GM23338 (cell line): ENCODE measurements at regions not wholly inside any gene's neighbourhood (a gene's known extent, or its start where the extent isn't known, plus 50 kb on each side); places are given as distances from the start of the nearest gene placed in this dataset.

Experiments
- ATAC-seq: fragments of 200-7000 bp; cut with Tn5 transposase; 3 replicates; pipeline ENCODE4 v1.9.1; 2020
- DNase-seq: peaks from one replicate; pipeline ENCODE4 v3.0.0-alpha.2; 2015; ENCODE audit warnings: low spot score
- H2AFZ ChIP-seq: fragments of 200-600 bp; sonication (generic); 2 replicates; pipeline ENCODE4 v1.8.0; 2016; ENCODE audit warnings: antibody characterized with exemption, mild to moderate bottlenecking, moderate library complexity
- H3F3A ChIP-seq: fragments of 200-600 bp; sonication (generic); replicated peaks from 2 replicates; pipeline ENCODE4 v1.8.0; 2017; ENCODE audit warnings: antibody characterized with exemption, mixed run types, low read depth
- H3K27ac ChIP-seq: fragments of 200-600 bp; sonication (generic); 2 replicates; pipeline ENCODE4 v1.6.1; 2016; ENCODE audit warnings: low read depth
- H3K27me3 ChIP-seq: fragments of 200-600 bp; sonication (generic); 2 replicates; pipeline ENCODE4 v1.8.0; 2016; ENCODE audit warnings: mild to moderate bottlenecking, mixed run types, moderate library complexity; ENCODE audit not compliant: insufficient read depth
- H3K36me3 ChIP-seq: fragments of 200-600 bp; sonication (generic); 2 replicates; pipeline ENCODE4 v1.8.0; 2016; ENCODE audit warnings: mild to moderate bottlenecking; ENCODE audit not compliant: insufficient read depth
- H3K4me1 ChIP-seq: fragments of 200-600 bp; sonication (generic); 2 replicates; pipeline ENCODE4 v1.8.0; 2016; ENCODE audit warnings: mild to moderate bottlenecking, moderate library complexity; ENCODE audit not compliant: insufficient read depth
- H3K4me2 ChIP-seq: fragments of 200-600 bp; sonication (generic); 2 replicates; pipeline ENCODE4 v1.7.1; 2017; ENCODE audit warnings: mixed run types
- H3K4me3 ChIP-seq: fragments of 200-600 bp; sonication (generic); 2 replicates; pipeline ENCODE4 v1.6.1; 2016; ENCODE audit warnings: mixed run types
- H3K79me2 ChIP-seq: fragments of 200-600 bp; sonication (generic); replicated peaks from 2 replicates; pipeline ENCODE4 v1.8.0; 2017; ENCODE audit warnings: mild to moderate bottlenecking; ENCODE audit not compliant: insufficient read depth
- H3K9me2 ChIP-seq: fragments of 200-600 bp; sonication (generic); 2 replicates; pipeline ENCODE4 v1.8.0; 2017; ENCODE audit not compliant: insufficient read depth
- H4K20me1 ChIP-seq: fragments of 200-600 bp; sonication (generic); replicated peaks from 2 replicates; pipeline ENCODE4 v1.8.0; 2017; ENCODE audit warnings: mild to moderate bottlenecking; ENCODE audit not compliant: insufficient read depth
- H3K27ac Mint-ChIP-seq: 2 replicates; pipeline ENCODE4 v1.8.0; 2020; ENCODE audit warnings: inconsistent platforms, mild to moderate bottlenecking, moderate library complexity, mixed read lengths
- H3K27me3 Mint-ChIP-seq: 3 replicates; pipeline ENCODE4 v1.8.0; 2022; ENCODE audit warnings: low read depth, mild to moderate bottlenecking, moderate library complexity, mixed read lengths, inconsistent platforms; ENCODE audit not compliant: insufficient read depth, poor library complexity
- H3K36me3 Mint-ChIP-seq: 3 replicates; pipeline ENCODE4 v1.8.0; 2021; ENCODE audit warnings: low read depth, mild to moderate bottlenecking, inconsistent platforms, moderate library complexity, mixed read lengths
- H3K4me1 Mint-ChIP-seq: 3 replicates; pipeline ENCODE4 v1.8.0; 2020; ENCODE audit warnings: mild to moderate bottlenecking, inconsistent platforms, mixed read lengths
- H3K4me3 Mint-ChIP-seq: 3 replicates; pipeline ENCODE4 v1.8.0; 2021; ENCODE audit warnings: moderate library complexity, mild to moderate bottlenecking, inconsistent platforms, mixed read lengths
- H3K9me3 Mint-ChIP-seq: 3 replicates; pipeline ENCODE4 v1.8.0; 2020; ENCODE audit warnings: moderate library complexity, mild to moderate bottlenecking, inconsistent platforms, mixed read lengths
- CREB1 ChIP-seq: fragments of 250-450 bp; sonication (Bioruptor Pico); IDR thresholded peaks from 2 replicates; pipeline ENCODE4 v1.5.0; 2020; ENCODE audit warnings: low read depth, mild to moderate bottlenecking, moderate library complexity
- EZH2 ChIP-seq: fragments of 200-600 bp; sonication (generic); IDR thresholded peaks from one replicate; pipeline ENCODE4 v1.8.0; 2017; ENCODE audit warnings: antibody characterized with exemption, mild to moderate bottlenecking, low read depth; ENCODE audit not compliant: unreplicated experiment
- EZH2phosphoT487 ChIP-seq: fragments of 200-600 bp; sonication (generic); IDR thresholded peaks from one replicate; pipeline ENCODE4 v1.8.1; 2018; ENCODE audit warnings: antibody characterized with exemption; ENCODE audit not compliant: unreplicated experiment
- JUNB ChIP-seq: IDR thresholded peaks from one replicate; pipeline ENCODE4 v1.6.1; 2016; ENCODE audit warnings: antibody characterized with exemption; ENCODE audit not compliant: unreplicated experiment
- NANOG ChIP-seq: IDR thresholded peaks from 2 replicates; pipeline ENCODE4 v1.6.1; 2016; ENCODE audit warnings: antibody characterized with exemption, borderline replicate concordance
- STAT1 ChIP-seq: IDR thresholded peaks from one replicate; pipeline ENCODE4 v1.6.1; 2016; ENCODE audit warnings: antibody characterized with exemption; ENCODE audit not compliant: unreplicated experiment
- ZNF114 ChIP-seq: fragments of 250-450 bp; sonication (Bioruptor Pico); IDR thresholded peaks from 2 replicates; pipeline ENCODE4 v1.5.0; 2020; ENCODE audit warnings: mild to moderate bottlenecking, moderate library complexity
- ZNF331 ChIP-seq: fragments of 250-450 bp; sonication (Bioruptor Pico); IDR thresholded peaks from 2 replicates; pipeline ENCODE4 v1.5.0; 2020; ENCODE audit warnings: low read depth, mild to moderate bottlenecking, moderate library complexity
- TF ChIP-seq, protein P1 (sequence below): IDR thresholded peaks from 2 replicates; pipeline ENCODE4 v1.6.1; 2016; ENCODE audit warnings: antibody characterized with exemption
- TF ChIP-seq, protein P2 (sequence below), 2 experiments: fragments of 200-600 bp in 1 of 2; sonication (generic) in 1 of 2; conservative IDR thresholded peaks; 2 replicates each; pipeline versions ENCODE4 v1.5.1 to v1.6.1; 2016 to 2017; ENCODE audit warnings: antibody characterized with exemption in 2 of 2, low read depth in 2 of 2, mild to moderate bottlenecking in 2 of 2, moderate library complexity in 1 of 2
- TF ChIP-seq, protein P3 (sequence below): IDR thresholded peaks from one replicate; pipeline ENCODE4 v1.6.1; 2018; ENCODE audit warnings: antibody characterized with exemption; ENCODE audit not compliant: unreplicated experiment

DNA sequence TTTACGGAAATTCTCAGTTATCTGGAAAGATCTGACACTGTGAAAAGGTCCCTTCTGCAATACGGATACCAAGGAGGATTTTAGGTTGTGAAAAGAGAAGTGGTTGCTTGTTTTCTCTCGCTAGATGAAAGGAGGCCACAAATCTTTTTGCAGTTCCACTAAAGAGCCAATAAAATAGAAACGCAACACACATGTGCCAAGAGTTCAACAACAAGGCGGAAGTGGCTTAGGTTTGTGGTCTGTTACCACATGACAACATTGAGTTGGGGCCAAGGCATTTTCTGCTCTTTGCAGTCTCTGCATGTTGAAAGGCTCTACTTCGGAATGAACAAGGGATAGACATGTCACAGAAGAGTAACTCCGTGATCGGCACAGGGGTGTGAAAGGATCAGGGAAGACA, 115.7 kb upstream of the OSR1 start:
- H4K20me1 ChIP-seq, result no peaks in the 10 kb centered on the region
- TF ChIP-seq EZH2phosphoT487 (no peak), NANOG (no peak)
- TF ChIP-seq, protein P1, sequence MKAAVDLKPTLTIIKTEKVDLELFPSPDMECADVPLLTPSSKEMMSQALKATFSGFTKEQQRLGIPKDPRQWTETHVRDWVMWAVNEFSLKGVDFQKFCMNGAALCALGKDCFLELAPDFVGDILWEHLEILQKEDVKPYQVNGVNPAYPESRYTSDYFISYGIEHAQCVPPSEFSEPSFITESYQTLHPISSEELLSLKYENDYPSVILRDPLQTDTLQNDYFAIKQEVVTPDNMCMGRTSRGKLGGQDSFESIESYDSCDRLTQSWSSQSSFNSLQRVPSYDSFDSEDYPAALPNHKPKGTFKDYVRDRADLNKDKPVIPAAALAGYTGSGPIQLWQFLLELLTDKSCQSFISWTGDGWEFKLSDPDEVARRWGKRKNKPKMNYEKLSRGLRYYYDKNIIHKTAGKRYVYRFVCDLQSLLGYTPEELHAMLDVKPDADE, result no peak
- no peaks in the 10 kb centered on the region for H3K79me2 ChIP-seq
- Mint-ChIP-seq H3K4me3 (no peak overlapping the region), H3K9me3 (no peaks in the 10 kb centered on the region), H3K4me1 (peaks cover 25% of the 10 kb centered on the region), H3K27ac (peak overlapping the region; percentile 28; the same call in 1 of the 2 replicates), H3K27me3 (peaks cover 2% of the 10 kb centered on the region), H3K36me3 (no peaks in the 10 kb centered on the region)
- H3K9me2 ChIP-seq, result peaks cover 17% of the 10 kb centered on the region
- no peak for ATAC-seq
- no peaks in the 10 kb centered on the region for H3F3A ChIP-seq
- no peak overlapping the region for H3K4me2 ChIP-seq
- H3K27ac ChIP-seq, result no peak overlapping the region
- no peaks in the 10 kb centered on the region for H3K27me3 ChIP-seq
- H3K36me3 ChIP-seq, result no peaks in the 10 kb centered on the region
- no peak for DNase-seq
- no peak overlapping the region for H3K4me3 ChIP-seq
- H3K4me1 ChIP-seq, result peaks cover 20% of the 10 kb centered on the region
- H2AFZ ChIP-seq, result peak overlapping the region; percentile 66; the same call in 1 of the 2 replicates

DNA sequence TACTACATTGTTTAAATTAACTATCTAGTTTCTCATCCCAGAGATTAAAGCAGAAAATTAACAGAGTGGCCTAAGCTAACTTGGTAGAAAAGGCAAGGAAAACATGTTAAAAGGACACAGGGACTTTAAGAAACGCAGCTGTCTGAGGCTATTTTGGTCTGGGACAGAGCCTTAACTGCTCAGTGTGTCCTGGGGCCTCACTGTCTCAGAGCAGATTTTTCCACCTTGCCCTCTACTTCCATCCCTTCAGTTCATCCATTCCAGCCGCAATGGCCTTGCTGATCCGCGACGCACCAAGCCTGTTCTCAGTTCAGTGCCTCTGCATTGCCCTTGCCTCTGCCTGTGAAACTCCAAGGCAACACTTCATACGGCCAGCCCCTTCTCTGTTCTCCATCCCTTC, 114.9 kb upstream of the OSR1 start:
- H3K4me1 Mint-ChIP-seq, result peaks cover 25% of the 10 kb centered on the region
- peaks cover 24% of the 10 kb centered on the region for H3K9me2 ChIP-seq
- no peak overlapping the region for H3K4me3 Mint-ChIP-seq
- peaks cover 20% of the 10 kb centered on the region for H3K4me1 ChIP-seq
- H3K27me3 Mint-ChIP-seq, result peaks cover 2% of the 10 kb centered on the region
- no peaks in the 10 kb centered on the region for H3K27me3 ChIP-seq
- H3K36me3 Mint-ChIP-seq, result no peaks in the 10 kb centered on the region
- H3K79me2 ChIP-seq, result no peaks in the 10 kb centered on the region
- no peaks in the 10 kb centered on the region for H3F3A ChIP-seq
- H2AFZ ChIP-seq, result peak overlapping the region; percentile 60; the same call in 1 of the 2 replicates
- H3K9me3 Mint-ChIP-seq, result no peaks in the 10 kb centered on the region
- ATAC-seq, result peak; percentile 55
- H3K27ac ChIP-seq, result no peak overlapping the region
- no peak for DNase-seq
- H3K4me3 ChIP-seq, result no peak overlapping the region
- no peak overlapping the region for H3K27ac Mint-ChIP-seq
- H3K36me3 ChIP-seq, result no peaks in the 10 kb centered on the region
- H4K20me1 ChIP-seq, result no peaks in the 10 kb centered on the region
- H3K4me2 ChIP-seq, result no peak overlapping the region; the same call in 1 of the 2 replicates
- TF ChIP-seq ZNF331 (CRISPR knock-in tag) (no peak), NANOG (no peak), CREB1 (CRISPR knock-in tag) (no peak), ZNF114 (CRISPR knock-in tag) (no peak), EZH2 (no peak), STAT1 (no peak), JUNB (no peak), EZH2phosphoT487 (no peak)
- TF ChIP-seq, protein P2, sequence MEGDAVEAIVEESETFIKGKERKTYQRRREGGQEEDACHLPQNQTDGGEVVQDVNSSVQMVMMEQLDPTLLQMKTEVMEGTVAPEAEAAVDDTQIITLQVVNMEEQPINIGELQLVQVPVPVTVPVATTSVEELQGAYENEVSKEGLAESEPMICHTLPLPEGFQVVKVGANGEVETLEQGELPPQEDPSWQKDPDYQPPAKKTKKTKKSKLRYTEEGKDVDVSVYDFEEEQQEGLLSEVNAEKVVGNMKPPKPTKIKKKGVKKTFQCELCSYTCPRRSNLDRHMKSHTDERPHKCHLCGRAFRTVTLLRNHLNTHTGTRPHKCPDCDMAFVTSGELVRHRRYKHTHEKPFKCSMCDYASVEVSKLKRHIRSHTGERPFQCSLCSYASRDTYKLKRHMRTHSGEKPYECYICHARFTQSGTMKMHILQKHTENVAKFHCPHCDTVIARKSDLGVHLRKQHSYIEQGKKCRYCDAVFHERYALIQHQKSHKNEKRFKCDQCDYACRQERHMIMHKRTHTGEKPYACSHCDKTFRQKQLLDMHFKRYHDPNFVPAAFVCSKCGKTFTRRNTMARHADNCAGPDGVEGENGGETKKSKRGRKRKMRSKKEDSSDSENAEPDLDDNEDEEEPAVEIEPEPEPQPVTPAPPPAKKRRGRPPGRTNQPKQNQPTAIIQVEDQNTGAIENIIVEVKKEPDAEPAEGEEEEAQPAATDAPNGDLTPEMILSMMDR (conservative IDR thresholded peaks at IDR 0.05; ENCODE audit: low read depth in 2 of 2), result no peak
- TF ChIP-seq, protein P1, result no peak
- TF ChIP-seq, protein P3, sequence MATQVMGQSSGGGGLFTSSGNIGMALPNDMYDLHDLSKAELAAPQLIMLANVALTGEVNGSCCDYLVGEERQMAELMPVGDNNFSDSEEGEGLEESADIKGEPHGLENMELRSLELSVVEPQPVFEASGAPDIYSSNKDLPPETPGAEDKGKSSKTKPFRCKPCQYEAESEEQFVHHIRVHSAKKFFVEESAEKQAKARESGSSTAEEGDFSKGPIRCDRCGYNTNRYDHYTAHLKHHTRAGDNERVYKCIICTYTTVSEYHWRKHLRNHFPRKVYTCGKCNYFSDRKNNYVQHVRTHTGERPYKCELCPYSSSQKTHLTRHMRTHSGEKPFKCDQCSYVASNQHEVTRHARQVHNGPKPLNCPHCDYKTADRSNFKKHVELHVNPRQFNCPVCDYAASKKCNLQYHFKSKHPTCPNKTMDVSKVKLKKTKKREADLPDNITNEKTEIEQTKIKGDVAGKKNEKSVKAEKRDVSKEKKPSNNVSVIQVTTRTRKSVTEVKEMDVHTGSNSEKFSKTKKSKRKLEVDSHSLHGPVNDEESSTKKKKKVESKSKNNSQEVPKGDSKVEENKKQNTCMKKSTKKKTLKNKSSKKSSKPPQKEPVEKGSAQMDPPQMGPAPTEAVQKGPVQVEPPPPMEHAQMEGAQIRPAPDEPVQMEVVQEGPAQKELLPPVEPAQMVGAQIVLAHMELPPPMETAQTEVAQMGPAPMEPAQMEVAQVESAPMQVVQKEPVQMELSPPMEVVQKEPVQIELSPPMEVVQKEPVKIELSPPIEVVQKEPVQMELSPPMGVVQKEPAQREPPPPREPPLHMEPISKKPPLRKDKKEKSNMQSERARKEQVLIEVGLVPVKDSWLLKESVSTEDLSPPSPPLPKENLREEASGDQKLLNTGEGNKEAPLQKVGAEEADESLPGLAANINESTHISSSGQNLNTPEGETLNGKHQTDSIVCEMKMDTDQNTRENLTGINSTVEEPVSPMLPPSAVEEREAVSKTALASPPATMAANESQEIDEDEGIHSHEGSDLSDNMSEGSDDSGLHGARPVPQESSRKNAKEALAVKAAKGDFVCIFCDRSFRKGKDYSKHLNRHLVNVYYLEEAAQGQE, result no peak
